ENCODE measurements at regions not wholly inside any gene's neighbourhood (a gene's known extent, or its start where the extent isn't known, plus 50 kb on each side); places are given as distances from the start of the nearest gene placed in this dataset.

DNA sequence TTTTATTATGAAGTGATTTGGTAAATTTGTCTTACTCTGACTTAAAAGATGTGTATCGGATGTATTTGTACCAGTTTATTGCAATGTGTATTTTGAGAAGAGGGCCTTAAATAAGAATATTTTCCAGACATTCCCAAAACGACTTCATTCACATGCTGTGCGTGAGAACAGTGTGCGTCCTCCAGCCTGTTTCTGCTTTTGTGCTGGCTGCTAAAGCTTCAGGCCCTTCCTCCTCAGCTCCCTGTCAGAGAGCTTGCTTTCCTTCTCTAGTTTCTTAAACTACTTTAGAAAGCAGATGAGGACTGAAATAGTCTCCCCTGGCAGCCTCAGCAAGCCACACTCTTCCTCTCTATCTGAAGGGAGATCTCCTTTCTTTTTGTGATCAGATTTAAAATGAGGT is 157.8 kb downstream of the SAMD5 start:
- H3K4me3 ChIP-seq (ENCODE audit: low read depth in 1 of 5, low read length in 5 of 5) = no peak overlapping the region
- no peaks in the 10 kb centered on the region for H3K36me3 ChIP-seq (ENCODE audit: control insufficient read depth in 5 of 5, insufficient read depth in 5 of 5, low read length in 5 of 5)
- H3K9ac ChIP-seq (ENCODE audit: low read length in 5 of 5) = no peak overlapping the region
- H3K27ac ChIP-seq (ENCODE audit: low read depth, low read length) = no peak overlapping the region
- H3K27me3 ChIP-seq (ENCODE audit: control insufficient read depth in 5 of 5, insufficient read depth in 4 of 5, low read length in 5 of 5) = no peaks in the 10 kb centered on the region
- H3K9me3 ChIP-seq (ENCODE audit: control insufficient read depth in 5 of 5, low read length in 5 of 5) = no peaks in the 10 kb centered on the region
- H3K4me1 ChIP-seq (ENCODE audit: control insufficient read depth in 5 of 5, insufficient read depth in 5 of 5, low read length in 5 of 5) = no peaks in the 10 kb centered on the region

DNA sequence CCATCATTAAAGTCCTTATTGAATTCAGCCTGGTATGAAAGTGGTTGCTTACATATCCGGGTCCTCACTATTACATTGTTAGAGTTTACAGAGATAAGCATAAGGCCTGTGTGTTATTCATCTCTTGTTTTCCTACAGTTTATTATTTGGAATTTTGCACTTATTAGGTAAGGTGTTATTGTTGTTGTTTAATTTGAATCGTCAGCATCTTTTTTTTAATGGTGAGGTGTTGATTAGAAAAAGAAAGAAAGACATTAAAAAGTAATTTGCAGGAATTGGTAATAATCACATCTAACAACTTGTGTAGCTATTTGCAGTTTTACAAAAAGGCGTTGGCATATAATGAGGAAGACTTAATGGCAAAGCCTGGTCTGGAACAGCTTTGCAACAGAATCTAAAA is 158.6 kb downstream of the SAMD5 start:
- Histone ChIP-seq H3K36me3 (ENCODE audit: control insufficient read depth in 5 of 5, insufficient read depth in 5 of 5, low read length in 5 of 5) (no peaks in the 10 kb centered on the region), H3K27ac (ENCODE audit: low read depth, low read length) (no peak overlapping the region), H3K9ac (ENCODE audit: low read length in 5 of 5) (no peak overlapping the region), H3K9me3 (ENCODE audit: control insufficient read depth in 5 of 5, low read length in 5 of 5) (no peaks in the 10 kb centered on the region), H3K4me1 (ENCODE audit: control insufficient read depth in 5 of 5, insufficient read depth in 5 of 5, low read length in 5 of 5) (no peaks in the 10 kb centered on the region), H3K4me3 (ENCODE audit: low read depth in 1 of 5, low read length in 5 of 5) (no peak overlapping the region), H3K27me3 (ENCODE audit: control insufficient read depth in 5 of 5, insufficient read depth in 4 of 5, low read length in 5 of 5) (no peaks in the 10 kb centered on the region)

DNA sequence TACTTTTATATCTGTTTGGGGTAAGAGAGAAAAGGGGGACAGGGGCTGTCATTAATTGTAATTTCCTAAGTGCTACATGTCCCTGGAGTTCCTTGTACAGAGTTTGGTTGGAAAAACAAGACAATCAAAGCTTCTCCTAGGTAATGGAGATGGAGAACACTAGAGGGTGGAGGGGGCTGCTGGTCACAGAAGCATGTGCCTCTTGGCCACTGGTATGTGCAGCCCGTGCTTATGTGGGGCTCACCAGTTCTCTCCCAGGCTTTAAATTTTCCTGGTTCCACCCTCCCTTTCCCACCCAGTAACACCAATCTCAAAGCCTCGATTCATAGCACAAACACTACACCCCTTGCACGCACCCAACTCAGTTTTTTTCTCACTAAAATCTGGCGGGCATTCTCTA is 165.6 kb downstream of the SAMD5 start:
- Histone ChIP-seq H3K4me1 (ENCODE audit: control insufficient read depth in 5 of 5, insufficient read depth in 5 of 5, low read length in 5 of 5) (no peaks in the 10 kb centered on the region), H3K36me3 (ENCODE audit: control insufficient read depth in 5 of 5, insufficient read depth in 5 of 5, low read length in 5 of 5) (no peaks in the 10 kb centered on the region), H3K27ac (ENCODE audit: low read depth, low read length) (no peak overlapping the region), H3K9me3 (ENCODE audit: control insufficient read depth in 5 of 5, low read length in 5 of 5) (no peaks in the 10 kb centered on the region), H3K4me3 (ENCODE audit: low read depth in 1 of 5, low read length in 5 of 5) (no peak overlapping the region), H3K27me3 (ENCODE audit: control insufficient read depth in 5 of 5, insufficient read depth in 4 of 5, low read length in 5 of 5) (peaks cover 0 to 4% (median 0%) of the 10 kb centered on the region in 5 donors), H3K9ac (ENCODE audit: low read length in 5 of 5) (no peak overlapping the region)

DNA sequence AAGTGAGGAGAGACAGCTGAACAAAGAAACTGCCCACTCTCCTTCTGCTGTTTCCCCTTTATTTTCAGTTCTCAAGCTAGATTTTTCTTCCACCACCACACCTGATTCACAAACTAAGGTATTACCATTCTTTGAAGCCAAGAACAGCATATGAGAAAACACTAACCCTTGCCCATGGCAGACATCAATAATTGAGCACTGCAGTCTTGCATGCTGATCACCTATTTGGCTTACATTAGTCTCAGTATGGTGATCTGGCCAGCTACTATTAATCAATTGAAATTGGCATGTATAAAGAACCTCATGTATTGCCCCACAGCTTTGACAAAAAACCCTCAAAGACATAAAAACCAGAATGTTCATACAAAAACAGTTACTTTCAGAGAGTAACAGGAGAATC is 166.3 kb downstream of the SAMD5 start:
- Histone ChIP-seq H3K9me3 (ENCODE audit: control insufficient read depth in 5 of 5, low read length in 5 of 5) (no peaks in the 10 kb centered on the region), H3K4me3 (ENCODE audit: low read depth in 1 of 5, low read length in 5 of 5) (no peak overlapping the region), H3K36me3 (ENCODE audit: control insufficient read depth in 5 of 5, insufficient read depth in 5 of 5, low read length in 5 of 5) (no peaks in the 10 kb centered on the region), H3K4me1 (ENCODE audit: control insufficient read depth in 5 of 5, insufficient read depth in 5 of 5, low read length in 5 of 5) (no peaks in the 10 kb centered on the region), H3K9ac (ENCODE audit: low read length in 5 of 5) (no peak overlapping the region), H3K27me3 (ENCODE audit: control insufficient read depth in 5 of 5, insufficient read depth in 4 of 5, low read length in 5 of 5) (peaks cover 0 to 4% (median 0%) of the 10 kb centered on the region in 5 donors), H3K27ac (ENCODE audit: low read depth, low read length) (no peak overlapping the region)

DNA sequence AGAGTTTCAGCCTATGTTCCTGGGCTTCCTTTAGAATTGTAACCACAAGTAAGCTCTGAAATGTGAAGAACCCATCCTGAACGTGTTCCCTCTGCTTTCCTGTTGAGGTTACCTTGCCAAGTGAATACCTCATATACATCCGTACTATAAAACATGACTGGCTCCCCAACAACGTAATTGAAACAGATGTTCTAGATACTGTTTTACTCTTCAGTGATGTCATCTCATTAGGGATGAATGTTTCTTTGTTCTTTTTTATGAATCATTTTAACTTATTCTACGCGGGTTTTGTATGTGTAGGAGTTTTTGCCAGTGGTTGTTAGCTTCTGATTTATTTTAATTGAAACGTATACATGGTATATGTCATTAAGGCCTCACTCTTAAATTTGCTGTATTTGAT is 166.8 kb downstream of the SAMD5 start:
- Histone ChIP-seq H3K4me1 (ENCODE audit: control insufficient read depth in 5 of 5, insufficient read depth in 5 of 5, low read length in 5 of 5) (no peaks in the 10 kb centered on the region), H3K4me3 (ENCODE audit: low read depth in 1 of 5, low read length in 5 of 5) (no peak overlapping the region), H3K9me3 (ENCODE audit: control insufficient read depth in 5 of 5, low read length in 5 of 5) (no peaks in the 10 kb centered on the region), H3K36me3 (ENCODE audit: control insufficient read depth in 5 of 5, insufficient read depth in 5 of 5, low read length in 5 of 5) (no peaks in the 10 kb centered on the region), H3K9ac (ENCODE audit: low read length in 5 of 5) (no peak overlapping the region), H3K27ac (ENCODE audit: low read depth, low read length) (no peak overlapping the region), H3K27me3 (ENCODE audit: control insufficient read depth in 5 of 5, insufficient read depth in 4 of 5, low read length in 5 of 5) (peaks cover 0 to 4% (median 0%) of the 10 kb centered on the region in 5 donors)

DNA sequence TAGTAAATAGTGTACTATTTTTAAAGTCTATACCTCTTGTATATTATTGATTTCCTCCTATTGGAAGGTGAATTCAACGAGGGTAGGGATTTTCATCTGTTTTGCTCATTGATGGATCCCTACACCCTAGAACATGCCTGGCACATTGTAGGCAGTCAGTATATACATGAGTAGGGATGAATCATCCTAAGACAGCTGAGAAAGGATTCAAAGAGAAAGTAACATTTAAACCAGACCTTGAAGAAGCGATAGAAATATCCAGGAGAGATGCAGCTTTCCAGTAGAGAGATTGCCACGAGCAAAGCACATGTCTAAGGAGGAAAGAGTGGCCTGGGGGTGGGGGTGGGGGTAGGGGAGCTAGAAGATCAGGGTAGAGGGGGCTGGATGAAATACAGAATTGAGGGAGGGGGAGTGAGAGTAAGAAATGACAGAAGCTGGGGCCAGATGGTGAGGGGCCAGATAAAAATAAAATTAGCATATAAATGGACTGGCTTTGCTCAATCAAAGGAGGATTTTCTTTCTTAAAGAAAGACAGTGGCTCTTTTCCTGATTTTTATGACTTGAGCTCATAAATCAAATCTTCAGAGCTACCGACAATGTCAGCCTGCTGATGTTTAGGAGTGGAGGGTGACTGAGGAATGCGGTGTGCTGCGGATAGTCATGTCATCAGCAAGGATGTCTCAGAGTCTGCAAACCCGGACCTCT is 168.2 kb downstream of the SAMD5 start:
- no peak overlapping the region for H3K27ac ChIP-seq (ENCODE audit: low read depth, low read length)
- H3K27me3 ChIP-seq (ENCODE audit: control insufficient read depth in 5 of 5, insufficient read depth in 4 of 5, low read length in 5 of 5) = peaks cover 0 to 4% (median 0%) of the 10 kb centered on the region in 5 donors
- no peak overlapping the region for H3K9ac ChIP-seq (ENCODE audit: low read length in 5 of 5)
- H3K4me3 ChIP-seq (ENCODE audit: low read depth in 1 of 5, low read length in 5 of 5) = no peak overlapping the region
- H3K36me3 ChIP-seq (ENCODE audit: control insufficient read depth in 5 of 5, insufficient read depth in 5 of 5, low read length in 5 of 5) = no peaks in the 10 kb centered on the region
- no peaks in the 10 kb centered on the region for H3K4me1 ChIP-seq (ENCODE audit: control insufficient read depth in 5 of 5, insufficient read depth in 5 of 5, low read length in 5 of 5)
- H3K9me3 ChIP-seq (ENCODE audit: control insufficient read depth in 5 of 5, low read length in 5 of 5) = no peaks in the 10 kb centered on the region

DNA sequence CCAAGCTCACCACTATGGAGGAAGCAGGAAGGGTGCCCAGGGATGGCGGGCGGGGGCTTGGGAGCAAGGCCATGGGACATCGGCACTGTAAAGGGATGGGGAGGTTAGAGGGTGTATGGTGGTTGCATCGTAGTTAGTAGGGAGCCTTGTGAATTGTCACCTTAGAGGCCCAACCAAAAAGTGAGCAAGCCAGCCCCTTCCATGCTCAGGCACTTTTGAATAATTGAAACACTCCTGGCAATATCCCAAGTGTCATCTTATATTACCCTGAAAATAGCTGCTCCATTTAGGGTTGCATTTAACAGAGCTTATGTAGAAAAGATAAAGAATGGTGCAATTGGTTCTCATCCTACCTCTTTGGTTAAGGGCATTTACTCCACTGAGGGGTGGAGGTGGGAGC is 169.2 kb downstream of the SAMD5 start:
- Histone ChIP-seq H3K4me1 (ENCODE audit: control insufficient read depth in 5 of 5, insufficient read depth in 5 of 5, low read length in 5 of 5) (no peaks in the 10 kb centered on the region), H3K9me3 (ENCODE audit: control insufficient read depth in 5 of 5, low read length in 5 of 5) (no peaks in the 10 kb centered on the region), H3K4me3 (ENCODE audit: low read depth in 1 of 5, low read length in 5 of 5) (no peak overlapping the region), H3K36me3 (ENCODE audit: control insufficient read depth in 5 of 5, insufficient read depth in 5 of 5, low read length in 5 of 5) (no peaks in the 10 kb centered on the region), H3K27me3 (ENCODE audit: control insufficient read depth in 5 of 5, insufficient read depth in 4 of 5, low read length in 5 of 5) (peaks cover 0 to 4% (median 0%) of the 10 kb centered on the region in 5 donors), H3K27ac (ENCODE audit: low read depth, low read length) (no peak overlapping the region), H3K9ac (ENCODE audit: low read length in 5 of 5) (no peak overlapping the region)

DNA sequence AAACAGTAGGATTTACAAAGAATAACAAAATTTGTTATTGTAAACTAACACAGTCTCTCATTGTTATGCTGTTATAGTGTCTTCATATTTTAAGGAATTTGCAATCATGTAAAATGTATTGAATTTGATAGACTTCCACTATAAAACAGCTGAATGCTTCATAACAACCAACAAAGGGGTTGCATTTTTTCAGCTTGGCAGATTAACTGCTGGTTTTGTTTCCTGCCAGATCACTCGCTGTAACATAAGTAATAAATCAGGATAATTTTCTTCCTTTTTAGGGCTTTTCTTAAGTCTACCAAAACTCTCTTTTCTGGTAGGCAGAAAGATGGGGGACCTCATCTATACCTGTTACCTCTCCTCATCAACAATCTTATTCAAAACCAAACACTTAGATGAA is 169.8 kb downstream of the SAMD5 start:
- Histone ChIP-seq H3K4me1 (ENCODE audit: control insufficient read depth in 5 of 5, insufficient read depth in 5 of 5, low read length in 5 of 5) (no peaks in the 10 kb centered on the region), H3K4me3 (ENCODE audit: low read depth in 1 of 5, low read length in 5 of 5) (no peak overlapping the region), H3K27ac (ENCODE audit: low read depth, low read length) (no peak overlapping the region), H3K9me3 (ENCODE audit: control insufficient read depth in 5 of 5, low read length in 5 of 5) (no peaks in the 10 kb centered on the region), H3K27me3 (ENCODE audit: control insufficient read depth in 5 of 5, insufficient read depth in 4 of 5, low read length in 5 of 5) (peaks cover 0 to 4% (median 0%) of the 10 kb centered on the region in 5 donors), H3K36me3 (ENCODE audit: control insufficient read depth in 5 of 5, insufficient read depth in 5 of 5, low read length in 5 of 5) (no peaks in the 10 kb centered on the region), H3K9ac (ENCODE audit: low read length in 5 of 5) (no peak overlapping the region)

DNA sequence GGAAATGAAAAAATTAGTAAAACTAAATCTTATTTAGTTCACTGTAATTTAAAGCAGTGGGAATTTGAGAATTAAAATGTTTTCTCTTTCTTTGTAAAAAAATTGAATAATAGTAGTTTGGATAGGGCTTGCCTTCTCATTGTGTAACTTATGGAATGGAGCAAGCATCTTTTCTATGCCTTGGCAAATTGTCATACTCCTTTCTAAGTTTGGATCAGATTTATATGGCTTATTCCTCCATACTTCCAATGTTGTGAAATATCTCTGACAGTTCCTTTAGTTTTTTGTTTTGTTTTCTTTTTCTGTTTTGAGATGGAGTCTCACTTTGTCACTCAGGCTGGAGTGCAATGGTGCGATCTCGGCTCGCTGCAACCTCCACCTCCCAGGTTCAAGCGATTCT is 176.4 kb downstream of the SAMD5 start:
- Histone ChIP-seq H3K36me3 (ENCODE audit: control insufficient read depth in 5 of 5, insufficient read depth in 5 of 5, low read length in 5 of 5) (no peaks in the 10 kb centered on the region), H3K9ac (ENCODE audit: low read length in 5 of 5) (no peak overlapping the region), H3K9me3 (ENCODE audit: control insufficient read depth in 5 of 5, low read length in 5 of 5) (no peaks in the 10 kb centered on the region), H3K27ac (ENCODE audit: low read depth, low read length) (no peak overlapping the region), H3K27me3 (ENCODE audit: control insufficient read depth in 5 of 5, insufficient read depth in 4 of 5, low read length in 5 of 5) (no peaks in the 10 kb centered on the region), H3K4me1 (ENCODE audit: control insufficient read depth in 5 of 5, insufficient read depth in 5 of 5, low read length in 5 of 5) (no peaks in the 10 kb centered on the region), H3K4me3 (ENCODE audit: low read depth in 1 of 5, low read length in 5 of 5) (no peak overlapping the region)

DNA sequence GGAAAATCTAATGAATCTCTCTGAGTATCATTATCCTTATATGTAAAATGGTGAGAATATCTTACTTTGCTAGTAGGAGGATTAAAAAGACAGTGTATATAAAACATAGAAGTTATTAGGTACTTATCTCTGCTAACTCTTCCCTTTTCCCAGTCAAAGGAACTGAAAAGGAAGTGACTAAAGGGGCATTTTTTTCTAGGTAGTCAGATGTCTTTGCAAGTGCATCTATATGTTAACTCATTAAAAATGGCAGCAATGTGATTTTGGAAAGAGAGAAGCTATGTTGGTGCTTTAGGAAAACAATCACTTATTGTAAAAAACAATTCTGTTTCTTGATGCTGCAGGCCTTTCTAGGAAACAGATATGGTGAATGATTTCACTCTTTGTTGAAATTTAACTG is 180.9 kb downstream of the SAMD5 start:
- Histone ChIP-seq H3K9me3 (ENCODE audit: control insufficient read depth in 5 of 5, low read length in 5 of 5) (no peaks in the 10 kb centered on the region), H3K27ac (ENCODE audit: low read depth, low read length) (no peak overlapping the region), H3K9ac (ENCODE audit: low read length in 5 of 5) (no peak overlapping the region), H3K27me3 (ENCODE audit: control insufficient read depth in 5 of 5, insufficient read depth in 4 of 5, low read length in 5 of 5) (no peaks in the 10 kb centered on the region), H3K36me3 (ENCODE audit: control insufficient read depth in 5 of 5, insufficient read depth in 5 of 5, low read length in 5 of 5) (no peaks in the 10 kb centered on the region), H3K4me1 (ENCODE audit: control insufficient read depth in 5 of 5, insufficient read depth in 5 of 5, low read length in 5 of 5) (no peaks in the 10 kb centered on the region), H3K4me3 (ENCODE audit: low read depth in 1 of 5, low read length in 5 of 5) (no peak overlapping the region)
